ENCODE measurements at regions not wholly inside any gene's neighbourhood (a gene's known extent, or its start where the extent isn't known, plus 50 kb on each side); places are given as distances from the start of the nearest gene placed in this dataset.

GRCh38 chr20:48463916-48464315, 363.9 kb downstream of the PREX1 start:
- TF ChIP-seq CTCF (conservative IDR thresholded peaks at IDR 0.05 in 1 of 2, IDR thresholded peaks at IDR 0.05 in 1 of 2; ENCODE audit: extremely low read depth in 1 of 2, insufficient read depth in 1 of 2, low read depth in 1 of 2, low read length in 2 of 2) (no peak), EZH2 (IDR thresholded peaks at IDR 0.05; ENCODE audit: borderline replicate concordance, low read length) (no peak)

Measured in mammary epithelial cell (primary cell).